Thoracic aorta (tissue), 2 donors: ENCODE measurements at regions not wholly inside any gene's neighbourhood (a gene's known extent, or its start where the extent isn't known, plus 50 kb on each side); places are given as distances from the start of the nearest gene placed in this dataset.

Experiments
- ATAC-seq: fragments of 150-250 bp; one replicate; pipeline ENCODE4 v1.8.0; 2017; ENCODE audit warnings: low read depth; ENCODE audit not compliant: insufficient number of reproducible peaks, low FRiP score
- DNase-seq: peaks from one replicate; pipeline ENCODE4 v3.0.0-alpha.2; 2020; ENCODE audit warnings: low spot score
- H3K27ac ChIP-seq, 2 donors: fragments of 200-600 bp; sonication (generic); 1 replicate in 1 of 2; 2 replicates in 1 of 2; pipeline ENCODE4 v1.5.1; 2016; ENCODE audit warnings: mild to moderate bottlenecking in 2 of 2, moderate library complexity in 2 of 2
- H3K27me3 ChIP-seq: fragments of 200-600 bp; sonication (generic); replicated peaks from 2 replicates; pipeline ENCODE4 v1.6.0; 2016; ENCODE audit warnings: mild to moderate bottlenecking; ENCODE audit not compliant: insufficient read depth
- H3K36me3 ChIP-seq: fragments of 200-600 bp; sonication (generic); one replicate; pipeline ENCODE4 v1.5.1; 2016
- H3K4me1 ChIP-seq, 2 donors: fragments of 200-600 bp; sonication (generic); 1 replicate in 1 of 2; 2 replicates in 1 of 2; pipeline versions ENCODE4 v1.5.1 to v1.6.0; 2016; ENCODE audit warnings: low read depth in 2 of 2, mild to moderate bottlenecking in 1 of 2; ENCODE audit not compliant: control insufficient read depth in 1 of 2
- H3K4me3 ChIP-seq: fragments of 200-600 bp; sonication (generic); 2 replicates; pipeline ENCODE4 v1.5.1; 2016; ENCODE audit warnings: mild to moderate bottlenecking
- H3K9me3 ChIP-seq: fragments of 200-600 bp; sonication (generic); 2 replicates; pipeline ENCODE4 v1.5.1; 2016
- TF ChIP-seq, protein P1 (sequence below): fragments of 200-600 bp; sonication (generic); IDR thresholded peaks from one replicate; pipeline ENCODE4 v1.5.1; 2019; ENCODE audit warnings: antibody characterized with exemption

DNA sequence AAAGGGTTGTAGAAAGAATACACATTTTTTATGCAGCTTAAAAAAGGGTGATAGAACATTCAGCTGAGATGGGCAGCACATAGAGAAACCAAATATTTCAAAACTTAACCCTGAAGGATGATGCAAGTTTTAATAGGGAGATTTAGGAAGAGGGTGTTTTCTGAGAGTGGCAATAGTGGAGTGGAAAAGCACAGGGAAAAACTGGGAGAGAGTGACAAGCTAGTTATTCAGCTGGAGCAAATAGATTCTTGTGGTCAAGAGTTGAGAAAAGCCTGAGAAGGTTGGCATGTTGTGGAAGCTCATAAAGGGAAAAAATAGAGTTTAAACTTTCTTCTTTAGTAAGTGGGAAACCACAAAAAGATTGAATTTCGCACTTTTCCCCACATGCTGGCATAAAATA, 359.6 kb upstream of the PITX2 start:
- TF ChIP-seq, protein P1, sequence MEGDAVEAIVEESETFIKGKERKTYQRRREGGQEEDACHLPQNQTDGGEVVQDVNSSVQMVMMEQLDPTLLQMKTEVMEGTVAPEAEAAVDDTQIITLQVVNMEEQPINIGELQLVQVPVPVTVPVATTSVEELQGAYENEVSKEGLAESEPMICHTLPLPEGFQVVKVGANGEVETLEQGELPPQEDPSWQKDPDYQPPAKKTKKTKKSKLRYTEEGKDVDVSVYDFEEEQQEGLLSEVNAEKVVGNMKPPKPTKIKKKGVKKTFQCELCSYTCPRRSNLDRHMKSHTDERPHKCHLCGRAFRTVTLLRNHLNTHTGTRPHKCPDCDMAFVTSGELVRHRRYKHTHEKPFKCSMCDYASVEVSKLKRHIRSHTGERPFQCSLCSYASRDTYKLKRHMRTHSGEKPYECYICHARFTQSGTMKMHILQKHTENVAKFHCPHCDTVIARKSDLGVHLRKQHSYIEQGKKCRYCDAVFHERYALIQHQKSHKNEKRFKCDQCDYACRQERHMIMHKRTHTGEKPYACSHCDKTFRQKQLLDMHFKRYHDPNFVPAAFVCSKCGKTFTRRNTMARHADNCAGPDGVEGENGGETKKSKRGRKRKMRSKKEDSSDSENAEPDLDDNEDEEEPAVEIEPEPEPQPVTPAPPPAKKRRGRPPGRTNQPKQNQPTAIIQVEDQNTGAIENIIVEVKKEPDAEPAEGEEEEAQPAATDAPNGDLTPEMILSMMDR = no peak
- Histone ChIP-seq H3K4me3 (no peak overlapping the region), H3K36me3 (no peaks in the 10 kb centered on the region), H3K4me1 (no peaks in the 10 kb centered on the region), H3K27me3 (no peaks in the 10 kb centered on the region), H3K9me3 (no peaks in the 10 kb centered on the region), H3K27ac (no peak overlapping the region)
- no peak for ATAC-seq
- DNase-seq = no peak

DNA sequence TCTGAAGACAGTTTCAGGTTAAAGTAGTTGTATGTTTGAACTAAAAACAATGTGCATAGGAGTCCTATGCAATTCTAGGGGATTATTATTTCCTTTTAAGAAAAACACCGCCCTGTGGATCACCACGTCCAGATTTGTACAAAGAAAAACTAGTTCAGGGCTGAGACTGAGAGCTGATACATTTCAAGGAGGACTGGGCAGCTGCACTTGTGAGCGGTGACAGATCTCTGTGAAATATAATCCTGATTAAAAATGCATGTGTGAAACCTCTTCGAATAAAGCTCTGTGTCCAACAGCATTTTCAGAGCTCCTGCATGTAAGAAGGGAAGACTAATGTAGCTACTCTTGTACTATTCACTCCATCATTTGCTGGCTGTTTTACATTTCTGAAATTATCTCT, 365.8 kb upstream of the PITX2 start:
- no peak for ATAC-seq
- no peaks in the 10 kb centered on the region for H3K4me1 ChIP-seq
- H3K9me3 ChIP-seq = no peaks in the 10 kb centered on the region
- TF ChIP-seq, protein P1 = no peak
- DNase-seq = no peak
- no peaks in the 10 kb centered on the region for H3K36me3 ChIP-seq
- H3K27me3 ChIP-seq = no peaks in the 10 kb centered on the region
- H3K27ac ChIP-seq = no peak overlapping the region
- no peak overlapping the region for H3K4me3 ChIP-seq

DNA sequence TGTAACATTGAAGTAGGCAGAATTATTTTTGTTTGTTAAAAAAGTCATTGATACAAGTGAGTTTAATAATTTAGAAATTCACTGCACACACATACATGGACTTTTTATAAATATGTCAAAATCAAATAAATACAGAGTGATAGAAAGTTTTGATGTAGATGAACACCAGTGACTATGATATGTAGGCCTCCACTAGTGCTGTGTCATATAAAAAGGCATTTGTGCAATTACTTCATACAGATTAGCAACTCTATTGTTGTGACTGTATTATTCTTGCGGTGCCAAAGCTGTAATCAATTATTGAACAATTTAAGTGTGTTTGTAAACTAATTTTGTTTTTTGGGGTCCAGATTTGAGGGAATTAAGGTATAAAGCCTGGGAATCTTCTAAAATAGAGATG, 366.2 kb upstream of the PITX2 start:
- TF ChIP-seq, protein P1 = no peak
- no peak overlapping the region for H3K4me3 ChIP-seq
- no peaks in the 10 kb centered on the region for H3K4me1 ChIP-seq
- H3K27ac ChIP-seq = no peak overlapping the region
- no peaks in the 10 kb centered on the region for H3K9me3 ChIP-seq
- no peak for DNase-seq
- H3K36me3 ChIP-seq = no peaks in the 10 kb centered on the region
- ATAC-seq = no peak
- no peaks in the 10 kb centered on the region for H3K27me3 ChIP-seq

DNA sequence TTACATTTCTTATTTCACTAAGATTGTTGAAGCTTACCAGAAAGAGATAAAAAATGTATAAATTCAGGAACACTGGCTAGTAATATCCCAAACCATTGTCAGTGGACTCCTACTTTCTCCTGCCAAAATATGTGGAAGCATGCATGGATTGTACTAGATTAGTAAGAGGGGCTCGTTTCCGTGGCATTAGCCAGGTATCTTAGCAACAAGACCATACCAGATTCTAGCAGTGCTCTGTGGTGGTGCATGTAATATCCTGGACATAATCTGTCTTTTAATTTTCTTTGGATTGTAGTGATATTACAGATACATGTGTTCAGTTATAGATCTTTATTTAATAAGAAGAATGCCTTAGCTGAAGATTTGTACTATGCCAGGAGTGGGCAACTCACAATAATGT, 371.9 kb upstream of the PITX2 start:
- Histone ChIP-seq H3K9me3 (no peaks in the 10 kb centered on the region), H3K27ac (no peak overlapping the region), H3K4me1 (no peaks in the 10 kb centered on the region), H3K27me3 (no peaks in the 10 kb centered on the region), H3K4me3 (no peak overlapping the region), H3K36me3 (no peaks in the 10 kb centered on the region)
- DNase-seq (no peak), ATAC-seq (no peak)
- TF ChIP-seq, protein P1 = no peak

DNA sequence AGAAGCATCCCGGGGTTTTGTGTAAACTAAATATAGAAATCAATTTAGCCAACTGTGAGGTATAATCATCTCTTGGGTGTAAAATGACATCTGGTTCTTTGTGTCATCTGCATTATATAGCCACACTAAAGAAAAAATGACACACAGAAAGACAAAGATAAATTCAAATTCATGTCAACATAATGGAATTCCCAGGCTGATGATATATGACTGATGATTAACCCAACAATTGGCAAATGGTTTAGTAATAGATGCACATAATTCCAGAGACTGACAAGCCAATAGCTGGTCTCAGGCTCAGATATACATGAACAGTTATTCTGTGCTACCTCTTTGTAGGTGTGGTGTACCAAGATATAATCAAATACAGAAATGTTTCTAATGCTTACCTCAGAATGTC, 375.4 kb upstream of the PITX2 start:
- DNase-seq (no peak), ATAC-seq (no peak)
- Histone ChIP-seq H3K4me3 (no peak overlapping the region), H3K36me3 (no peaks in the 10 kb centered on the region), H3K9me3 (no peaks in the 10 kb centered on the region), H3K27ac (no peak overlapping the region), H3K27me3 (no peaks in the 10 kb centered on the region), H3K4me1 (no peaks in the 10 kb centered on the region)
- TF ChIP-seq, protein P1 = no peak
